ENCODE measurements at regions not wholly inside any gene's neighbourhood (a gene's known extent, or its start where the extent isn't known, plus 50 kb on each side); places are given as distances from the start of the nearest gene placed in this dataset.

GRCh38 chr2:479490-480176 lies 191.7 kb upstream of the ALKAL2 start:
- no peak for DNase-seq (ENCODE audit: low read depth)

- no peak for DNase-seq (ENCODE audit: low read depth)
Observed at GRCh38 chr2:479031-479430, 191.1 kb upstream of the ALKAL2 start.

- DNase-seq (ENCODE audit: low read depth) = no peak
Observed at GRCh38 chr2:471560-471959, 183.7 kb upstream of the ALKAL2 start.

GRCh38 chr2:469514-469913 lies 181.6 kb upstream of the ALKAL2 start:
- no peak for DNase-seq (ENCODE audit: low read depth)

GRCh38 chr2:468648-469336 lies 180.9 kb upstream of the ALKAL2 start:
- DNase-seq (ENCODE audit: low read depth) = no peak

- no peak for DNase-seq (ENCODE audit: low read depth)
Observed at GRCh38 chr2:467892-468647, 180.2 kb upstream of the ALKAL2 start.

- DNase-seq (ENCODE audit: low read depth) = no peak
Observed at GRCh38 chr2:467543-467891, 179.6 kb upstream of the ALKAL2 start.

- no peak for DNase-seq (ENCODE audit: low read depth)
Observed at GRCh38 chr2:467101-467500, 179.2 kb upstream of the ALKAL2 start.

- DNase-seq (ENCODE audit: low read depth) = no peak
Observed at GRCh38 chr2:464562-465309, 176.8 kb upstream of the ALKAL2 start.

GRCh38 chr2:460861-461260 lies 173.0 kb upstream of the ALKAL2 start:
- no peak for DNase-seq (ENCODE audit: low read depth)

- no peak for DNase-seq (ENCODE audit: low read depth)
Observed at GRCh38 chr2:459931-460330, 172.0 kb upstream of the ALKAL2 start.

- DNase-seq (ENCODE audit: low read depth) = no peak
Observed at GRCh38 chr2:458425-458815, 170.5 kb upstream of the ALKAL2 start.

GRCh38 chr2:457792-458424 lies 170.0 kb upstream of the ALKAL2 start:
- no peak for DNase-seq (ENCODE audit: low read depth)

- DNase-seq (ENCODE audit: low read depth) = no peak
Observed at GRCh38 chr2:457262-457661, 169.4 kb upstream of the ALKAL2 start.

- DNase-seq (ENCODE audit: low read depth) = no peak
Observed at GRCh38 chr2:455913-456312, 168.0 kb upstream of the ALKAL2 start.

GRCh38 chr2:455015-455705 lies 167.3 kb upstream of the ALKAL2 start:
- DNase-seq (ENCODE audit: low read depth) = no peak

GRCh38 chr2:453132-453531 lies 165.2 kb upstream of the ALKAL2 start:
- DNase-seq (ENCODE audit: low read depth) = no peak

GRCh38 chr2:451495-451894 lies 163.6 kb upstream of the ALKAL2 start:
- DNase-seq (ENCODE audit: low read depth) = no peak

- DNase-seq (ENCODE audit: low read depth) = no peak
Observed at GRCh38 chr2:449246-450067, 161.6 kb upstream of the ALKAL2 start.

GRCh38 chr2:447902-448665 lies 160.2 kb upstream of the ALKAL2 start:
- no peak for DNase-seq (ENCODE audit: low read depth)

All from stimulated activated CD4-positive, alpha-beta T cell treated with anti-CD3 and anti-CD28 coated beads, Interleukin-2, amount 100 ng/mL, for 4 hours (primary cell).